Hepatocyte (in vitro differentiated cells): ENCODE measurements at regions not wholly inside any gene's neighbourhood (a gene's known extent, or its start where the extent isn't known, plus 50 kb on each side); places are given as distances from the start of the nearest gene placed in this dataset.

Experiments used
- DNase-seq: peaks from one replicate; pipeline ENCODE4 v3.0.0-alpha.2; 2016; ENCODE audit warnings: low spot score
- H2AFZ ChIP-seq: fragments of 200-600 bp; sonication (generic); 2 replicates; pipeline ENCODE4 v1.6.0; 2016; ENCODE audit warnings: antibody characterized with exemption, mild to moderate bottlenecking
- H3K27ac ChIP-seq: fragments of 200-600 bp; sonication (generic); 2 replicates; pipeline ENCODE4 v1.5.1; 2016; ENCODE audit warnings: mild to moderate bottlenecking
- H3K27me3 ChIP-seq: fragments of 200-600 bp; sonication (generic); 2 replicates; pipeline ENCODE4 v1.6.1; 2016
- H3K36me3 ChIP-seq: fragments of 200-600 bp; sonication (generic); replicated peaks from 2 replicates; pipeline ENCODE4 v1.5.1; 2016; ENCODE audit warnings: low read depth; ENCODE audit not compliant: insufficient read depth
- H3K4me1 ChIP-seq: fragments of 200-600 bp; sonication (generic); 2 replicates; pipeline ENCODE4 v1.5.1; 2016; ENCODE audit warnings: mild to moderate bottlenecking, moderate library complexity; ENCODE audit not compliant: insufficient read depth
- H3K4me2 ChIP-seq: fragments of 200-600 bp; sonication (generic); 2 replicates; pipeline ENCODE4 v1.6.0; 2016
- H3K4me3 ChIP-seq: fragments of 200-600 bp; sonication (generic); 2 replicates; pipeline ENCODE4 v1.5.1; 2016; ENCODE audit warnings: mild to moderate bottlenecking
- H3K79me2 ChIP-seq: fragments of 200-600 bp; sonication (generic); 2 replicates; pipeline ENCODE4 v1.6.0; 2017; ENCODE audit warnings: mild to moderate bottlenecking
- H3K9me2 ChIP-seq: fragments of 200-600 bp; sonication (generic); replicated peaks from 2 replicates; pipeline ENCODE4 v1.6.0; 2017; ENCODE audit warnings: mild to moderate bottlenecking; ENCODE audit not compliant: insufficient read depth
- H3K9me3 ChIP-seq: fragments of 200-600 bp; sonication (generic); 2 replicates; pipeline ENCODE4 v1.5.1; 2016; ENCODE audit warnings: low read depth, mild to moderate bottlenecking
- H4K20me1 ChIP-seq: fragments of 200-600 bp; sonication (generic); 2 replicates; pipeline ENCODE4 v1.6.0; 2016; ENCODE audit warnings: mild to moderate bottlenecking; ENCODE audit not compliant: insufficient read depth, poor library complexity, severe bottlenecking
- CTCF ChIP-seq: fragments of 200-600 bp; sonication (generic); IDR thresholded peaks from 2 replicates; pipeline ENCODE4 v1.5.1; 2016; ENCODE audit warnings: antibody characterized with exemption, mild to moderate bottlenecking; ENCODE audit not compliant: poor library complexity
- EZH2 ChIP-seq: fragments of 200-600 bp; sonication (generic); IDR thresholded peaks from 2 replicates; pipeline ENCODE4 v1.6.1; 2016; ENCODE audit warnings: antibody characterized with exemption, mild to moderate bottlenecking, borderline replicate concordance
- EZH2phosphoT487 ChIP-seq: fragments of 200-600 bp; sonication (generic); IDR thresholded peaks from one replicate; pipeline ENCODE4 v1.6.1; 2018; ENCODE audit warnings: antibody characterized with exemption, mild to moderate bottlenecking, low read depth, moderate library complexity; ENCODE audit not compliant: unreplicated experiment, severe bottlenecking
- WGBS: methylation state at CpG from one replicate; pipeline ENCODE4 v1.1.6; 2016; ENCODE audit warnings: low lambda C conversion rate; ENCODE audit errors: missing lambda C conversion rate; 5-methylcytosine and 5-hydroxymethylcytosine counted together

- H3K27me3 ChIP-seq: peaks cover 4% of the 10 kb centered on the region
- no peaks in the 10 kb centered on the region for H3K9me3 ChIP-seq
- H2AFZ ChIP-seq: no peak overlapping the region
- H3K36me3 ChIP-seq: no peaks in the 10 kb centered on the region
- H3K4me3 ChIP-seq: no peak overlapping the region
- no peak overlapping the region for H3K4me2 ChIP-seq
- no peaks in the 10 kb centered on the region for H4K20me1 ChIP-seq
- TF ChIP-seq EZH2phosphoT487: no peak
- TF ChIP-seq EZH2: no peak
- TF ChIP-seq CTCF: no peak
- H3K27ac ChIP-seq: no peak overlapping the region
- WGBS: 77% methylated on average over 8 of the region's 8 CpGs
- H3K9me2 ChIP-seq: no peaks in the 10 kb centered on the region
- H3K4me1 ChIP-seq: peaks cover 7% of the 10 kb centered on the region
- no peaks in the 10 kb centered on the region for H3K79me2 ChIP-seq
- no peak for DNase-seq
These were observed 74.4 kb upstream of the KLF13 start for GRCh38 chr15:31252171-31252785.

- Histone ChIP-seq H3K4me3 (no peak overlapping the region), H4K20me1 (no peaks in the 10 kb centered on the region), H3K9me2 (no peaks in the 10 kb centered on the region), H3K27ac (no peak overlapping the region), H3K36me3 (no peaks in the 10 kb centered on the region), H3K4me1 (peaks cover 7% of the 10 kb centered on the region), H3K9me3 (no peaks in the 10 kb centered on the region), H2AFZ (no peak overlapping the region), H3K79me2 (no peaks in the 10 kb centered on the region), H3K27me3 (peaks cover 4% of the 10 kb centered on the region), H3K4me2 (peak overlapping the region; percentile 34)
- 54% methylated on average over 7 of the region's 7 CpGs for WGBS
- DNase-seq: peak; percentile 56
- no peak for TF ChIP-seq EZH2
- no peak for TF ChIP-seq EZH2phosphoT487
- no peak for TF ChIP-seq CTCF
These were observed 72.0 kb upstream of the KLF13 start for GRCh38 chr15:31254431-31255175.

- Histone ChIP-seq H3K9me2 (no peaks in the 10 kb centered on the region), H3K79me2 (no peaks in the 10 kb centered on the region), H2AFZ (no peak overlapping the region), H3K36me3 (no peaks in the 10 kb centered on the region), H3K27ac (no peak overlapping the region), H3K4me3 (no peak overlapping the region), H3K4me1 (peaks cover 7% of the 10 kb centered on the region), H3K27me3 (peaks cover 4% of the 10 kb centered on the region), H3K9me3 (no peaks in the 10 kb centered on the region), H3K4me2 (peak overlapping the region; percentile 34), H4K20me1 (no peaks in the 10 kb centered on the region)
- DNase-seq: no peak
- TF ChIP-seq EZH2: no peak
- no peak for TF ChIP-seq EZH2phosphoT487
- TF ChIP-seq CTCF: no peak
- WGBS: 89% methylated on average over 5 of the region's 5 CpGs
These were observed 71.5 kb upstream of the KLF13 start for GRCh38 chr15:31255176-31255510.
